ENCODE measurements at regions not wholly inside any gene's neighbourhood (a gene's known extent, or its start where the extent isn't known, plus 50 kb on each side); places are given as distances from the start of the nearest gene placed in this dataset.
"Not testable (repeated sequence)": the region's sequence is repeated elsewhere in the genome, so short reads cannot be mapped to it uniquely, and the experiment has no call there.

GRCh38 chr5:100026606-100027005, 508.6 kb upstream of the FAM174A start:
- DNase-seq (ENCODE audit: low read depth, low spot score), result no peak

- no peak for DNase-seq (ENCODE audit: low read depth, low spot score)
Measured at GRCh38 chr5:100023536-100023935, 511.6 kb upstream of the FAM174A start.

GRCh38 chr5:100017520-100018262, 517.5 kb upstream of the FAM174A start:
- DNase-seq (ENCODE audit: low read depth, low spot score), result peak; percentile 9

GRCh38 chr5:100013305-100013704, 521.9 kb upstream of the FAM174A start:
- DNase-seq (ENCODE audit: low read depth, low spot score), result not testable (repeated sequence)

- not testable (repeated sequence) for DNase-seq (ENCODE audit: low read depth, low spot score)
Measured at GRCh38 chr5:100011160-100011559, 524.0 kb upstream of the FAM174A start.

GRCh38 chr5:100004969-100005368, 530.2 kb upstream of the FAM174A start:
- DNase-seq (ENCODE audit: low read depth, low spot score), result no peak

GRCh38 chr5:99998319-99998718, 536.9 kb upstream of the FAM174A start:
- no peak for DNase-seq (ENCODE audit: low read depth, low spot score)

GRCh38 chr5:99995407-99995806, 539.8 kb upstream of the FAM174A start:
- no peak for DNase-seq (ENCODE audit: low read depth, low spot score)

- DNase-seq (ENCODE audit: low read depth, low spot score), result no peak
Measured at GRCh38 chr5:99973779-99974178, 561.4 kb upstream of the FAM174A start.

GRCh38 chr5:99955962-99956361, 579.2 kb upstream of the FAM174A start:
- DNase-seq (ENCODE audit: low read depth, low spot score), result no peak

- DNase-seq (ENCODE audit: low read depth, low spot score), result no peak
Measured at GRCh38 chr5:99955006-99955405, 580.2 kb upstream of the FAM174A start.

- DNase-seq (ENCODE audit: low read depth, low spot score), result no peak
Measured at GRCh38 chr5:99949969-99950524, 585.1 kb upstream of the FAM174A start.

- DNase-seq (ENCODE audit: low read depth, low spot score), result no peak
Measured at GRCh38 chr5:99949361-99949760, 585.8 kb upstream of the FAM174A start.

- DNase-seq (ENCODE audit: low read depth, low spot score), result no peak
Measured at GRCh38 chr5:99948850-99949249, 586.3 kb upstream of the FAM174A start.

GRCh38 chr5:99945478-99946442, 589.4 kb upstream of the FAM174A start:
- DNase-seq (ENCODE audit: low read depth, low spot score), result no peak

GRCh38 chr5:99940540-99940939, 594.6 kb upstream of the FAM174A start:
- DNase-seq (ENCODE audit: low read depth, low spot score), result no peak

GRCh38 chr5:99936911-99937310, 598.3 kb upstream of the FAM174A start:
- DNase-seq (ENCODE audit: low read depth, low spot score), result no peak

GRCh38 chr5:99929806-99930135, 605.4 kb upstream of the FAM174A start:
- DNase-seq (ENCODE audit: low read depth, low spot score), result no peak

- no peak for DNase-seq (ENCODE audit: low read depth, low spot score)
Measured at GRCh38 chr5:99929067-99929805, 605.9 kb upstream of the FAM174A start.

GRCh38 chr5:99928490-99928889, 606.7 kb upstream of the FAM174A start:
- DNase-seq (ENCODE audit: low read depth, low spot score), result no peak

- no peak for DNase-seq (ENCODE audit: low read depth, low spot score)
Measured at GRCh38 chr5:99926463-99926862, 608.7 kb upstream of the FAM174A start.

- no peak for DNase-seq (ENCODE audit: low read depth, low spot score)
Measured at GRCh38 chr5:99922386-99922785, 612.8 kb upstream of the FAM174A start.
